NCI-H526 treated with DMSO at 0.1 percent for 48 hours (cell line): ENCODE measurements at regions not wholly inside any gene's neighbourhood (a gene's known extent, or its start where the extent isn't known, plus 50 kb on each side); places are given as distances from the start of the nearest gene placed in this dataset.
"Not testable (repeated sequence)": the region's sequence is repeated elsewhere in the genome, so short reads cannot be mapped to it uniquely, and the experiment has no call there.

Source experiments
- DNase-seq: peaks from one replicate; lab custom pipeline; 2025; lab: John Stamatoyannopoulos, UW

DNA sequence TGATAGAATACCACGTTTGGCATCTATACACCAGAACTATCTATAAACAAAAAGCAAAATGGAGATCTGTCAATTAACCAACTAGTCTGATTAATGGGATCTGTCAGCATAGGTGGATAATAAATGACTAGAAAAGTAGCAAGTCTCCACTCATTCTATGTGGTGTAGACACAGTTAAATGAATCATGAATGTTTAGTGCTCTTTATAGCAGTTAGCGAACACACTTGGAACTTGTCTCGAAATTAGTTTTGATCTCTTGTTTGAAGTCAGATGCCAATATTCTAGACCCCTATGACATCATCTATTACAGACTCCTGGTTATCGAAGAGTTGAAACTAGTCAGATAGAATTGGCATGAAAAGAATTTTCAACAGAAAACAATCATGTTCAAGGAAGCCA lies 259.7 kb downstream of the AHR start:
- no peak for DNase-seq

- DNase-seq = no peak
Observed at GRCh38 chr7:17558558-17559332, 260.3 kb downstream of the AHR start.

GRCh38 chr7:17559388-17559787 lies 260.9 kb downstream of the AHR start:
- DNase-seq = no peak

DNA sequence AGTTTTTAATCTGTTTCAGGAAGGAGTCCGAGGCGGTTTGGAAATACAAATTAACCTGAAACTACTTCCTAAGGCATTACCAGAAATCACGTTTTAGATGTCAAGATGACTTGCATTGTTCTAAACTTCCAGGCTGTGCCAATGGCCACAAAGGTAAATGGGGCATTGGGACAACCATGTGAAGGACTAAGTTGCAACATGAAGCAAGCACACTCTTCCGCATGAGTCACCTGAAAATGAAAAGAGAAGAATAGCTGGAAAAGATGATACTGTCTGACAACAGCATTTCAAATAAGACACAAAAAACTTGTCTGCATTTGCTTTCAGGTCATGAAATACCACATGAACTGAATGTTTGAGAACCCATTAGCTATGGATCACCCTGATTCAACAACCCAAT lies 262.1 kb downstream of the AHR start:
- DNase-seq = no peak

DNA sequence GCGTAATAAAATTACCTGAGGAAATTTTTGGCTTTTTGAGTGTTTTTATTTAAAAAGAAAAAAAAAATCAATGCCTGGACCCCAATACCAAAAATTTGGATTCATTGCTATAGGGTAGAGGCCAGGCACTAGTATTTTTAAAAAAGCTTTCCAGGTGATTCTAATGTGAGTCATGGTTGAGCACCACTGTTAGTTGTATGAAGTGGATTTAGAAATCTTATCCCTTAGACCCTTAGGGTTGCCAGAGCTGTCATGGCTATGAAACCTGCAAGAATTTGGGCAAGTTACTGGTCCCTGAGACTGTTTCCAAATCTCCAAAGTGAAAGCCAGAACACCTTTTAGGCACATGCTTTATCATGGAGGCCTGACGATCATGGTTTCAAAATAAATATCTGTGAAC lies 262.5 kb downstream of the AHR start:
- DNase-seq = no peak

DNA sequence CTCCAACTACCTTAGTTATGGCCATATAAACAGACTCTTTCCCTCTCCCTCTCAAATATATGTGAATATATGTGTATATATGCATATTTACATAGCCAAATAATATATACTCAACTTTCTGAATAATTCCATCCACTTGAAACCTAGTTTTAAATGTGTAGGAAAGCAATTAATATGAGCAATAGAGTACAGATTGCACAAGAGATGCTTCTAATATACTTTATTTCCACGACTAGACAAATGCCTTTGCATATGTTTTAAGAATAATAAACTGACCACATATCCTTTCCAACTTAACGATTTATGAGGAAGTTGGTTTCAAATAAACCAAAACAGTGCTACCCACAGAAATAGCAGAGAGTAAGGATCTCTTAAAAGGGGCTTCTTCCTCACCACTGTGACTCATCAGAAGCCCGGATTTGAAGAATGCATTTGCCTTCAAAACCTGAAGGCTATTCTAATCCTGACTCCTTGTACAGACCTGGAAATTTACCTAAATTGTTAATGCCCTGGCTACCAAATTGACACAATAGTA lies 266.3 kb downstream of the AHR start:
- no peak for DNase-seq

DNA sequence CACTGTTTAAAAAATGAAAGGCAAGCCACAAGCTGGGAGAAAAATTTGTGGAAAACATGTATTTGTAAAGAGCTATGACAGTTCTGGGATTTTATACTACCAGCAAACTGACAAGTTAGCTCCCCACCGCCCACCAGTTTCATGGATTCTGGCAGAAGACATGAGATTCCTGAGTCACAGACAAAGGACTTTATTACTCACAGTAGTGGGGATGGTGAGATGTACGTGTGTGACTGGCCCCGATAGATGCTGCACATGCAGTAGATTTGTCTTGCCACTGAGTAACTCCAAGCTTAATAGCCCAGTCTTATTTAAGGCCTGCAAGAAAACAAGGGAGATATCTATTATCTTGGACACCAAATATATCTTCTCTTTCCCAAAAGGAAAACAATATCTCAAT lies 281.7 kb downstream of the AHR start:
- no peak for DNase-seq

DNA sequence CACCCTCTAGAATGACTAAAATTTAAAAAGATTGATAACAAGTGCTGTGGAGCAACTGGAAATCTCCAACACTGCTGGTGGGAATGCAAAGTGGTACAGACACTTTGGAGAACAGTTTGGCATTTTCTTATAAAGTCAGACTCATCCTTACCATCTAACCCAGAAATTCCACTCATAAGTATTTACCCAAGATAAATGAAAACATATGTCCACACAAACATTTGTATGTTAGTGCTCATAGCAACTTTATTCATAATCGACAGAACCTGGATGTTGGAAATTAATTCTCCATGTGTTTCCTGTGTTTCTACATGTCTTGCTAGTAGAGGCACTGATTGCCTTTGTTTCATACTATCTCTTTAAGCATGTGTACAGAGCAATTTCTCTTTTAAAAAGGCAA lies 282.4 kb downstream of the AHR start:
- DNase-seq = no peak

- no peak for DNase-seq
Observed at GRCh38 chr7:17581301-17581700, 282.8 kb downstream of the AHR start.

- not testable (repeated sequence) for DNase-seq
Observed at GRCh38 chr7:17582696-17583095, 284.2 kb downstream of the AHR start.

DNA sequence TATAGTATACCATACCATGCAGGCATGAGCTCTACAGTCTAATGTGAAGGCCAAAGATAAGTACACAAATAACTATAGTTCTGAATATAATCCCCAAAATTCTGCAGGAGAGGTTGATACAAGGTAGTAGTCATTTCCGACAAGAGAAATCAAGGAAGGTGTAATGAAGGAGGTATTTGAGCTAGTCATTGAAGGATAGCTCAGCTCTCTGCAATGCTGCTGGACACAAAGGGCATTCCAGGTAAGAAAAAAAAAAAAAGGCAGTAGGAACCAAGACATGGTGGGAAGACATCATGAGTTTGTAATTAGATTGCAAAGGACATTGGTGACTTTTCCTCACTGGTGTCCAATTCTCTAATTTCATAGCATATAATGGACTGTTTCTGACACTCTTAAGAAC lies 285.3 kb downstream of the AHR start:
- DNase-seq = no peak

GRCh38 chr7:17584822-17585221 lies 286.4 kb downstream of the AHR start:
- no peak for DNase-seq

GRCh38 chr7:17586711-17587110 lies 288.3 kb downstream of the AHR start:
- DNase-seq = no peak

DNA sequence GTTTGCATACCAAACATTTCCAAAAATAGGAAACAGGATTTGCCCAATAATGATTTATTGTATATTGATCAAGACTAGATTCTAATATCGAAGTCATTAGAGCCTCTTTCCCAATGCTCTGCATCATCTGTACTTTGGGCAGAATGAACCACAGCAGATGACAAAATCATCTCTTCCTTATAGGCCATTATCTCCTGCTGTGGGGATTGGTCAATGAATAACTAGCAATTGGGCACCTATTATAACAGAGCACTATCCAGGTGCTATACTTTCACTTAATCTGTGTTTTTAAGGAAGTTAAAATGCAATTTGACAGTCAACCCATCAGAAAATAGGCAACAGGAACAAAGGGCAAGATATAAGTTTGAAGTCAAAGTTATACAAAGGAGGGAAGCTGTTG lies 290.3 kb downstream of the AHR start:
- no peak for DNase-seq

GRCh38 chr7:17589671-17590070 lies 291.2 kb downstream of the AHR start:
- DNase-seq = no peak

DNA sequence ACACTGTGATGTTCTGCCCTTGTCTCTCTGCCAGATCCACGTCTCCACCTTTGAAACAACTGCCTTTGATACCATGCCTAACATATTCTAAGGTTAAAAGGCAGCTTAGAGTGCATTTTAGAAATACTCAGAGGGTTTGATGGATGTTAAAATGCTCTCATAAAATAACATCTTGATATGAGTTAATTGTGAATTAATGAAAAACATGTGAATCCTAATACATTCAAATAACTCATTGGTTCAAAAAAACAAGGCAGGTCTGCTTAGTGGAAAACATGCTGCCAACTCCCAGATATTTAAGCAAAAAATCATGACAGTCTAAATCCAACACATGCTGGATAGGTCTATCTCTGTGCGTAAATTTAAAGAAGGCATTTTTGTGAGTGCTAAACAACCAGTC lies 291.8 kb downstream of the AHR start:
- no peak for DNase-seq

DNA sequence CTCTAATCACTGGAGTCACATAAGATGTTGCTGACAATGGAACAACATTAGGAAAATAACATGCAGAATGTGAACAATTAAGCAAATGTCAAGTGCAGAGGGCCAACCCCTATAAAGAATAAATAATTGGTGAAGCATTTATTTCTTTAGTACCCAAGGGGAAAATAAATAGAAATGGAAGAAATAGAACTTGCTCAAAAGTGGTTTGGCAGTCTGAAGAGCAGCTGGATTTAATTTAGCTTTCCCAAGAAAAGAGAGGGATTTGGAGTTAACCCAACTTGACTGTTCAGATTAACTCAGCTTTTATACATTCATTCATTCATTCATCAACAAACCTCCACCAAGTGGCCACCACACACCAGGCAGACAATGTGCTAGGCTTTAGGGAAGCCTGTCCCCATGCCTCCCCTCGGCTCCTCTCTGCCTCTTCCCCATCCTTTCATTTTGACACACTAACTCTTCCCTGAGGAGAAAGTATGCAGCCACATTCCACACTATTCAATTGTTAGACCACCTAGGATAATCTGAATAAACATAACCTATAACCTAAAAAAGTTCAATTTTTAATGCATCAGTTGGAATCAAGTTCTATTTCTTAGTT lies 295.5 kb downstream of the AHR start:
- DNase-seq = no peak

DNA sequence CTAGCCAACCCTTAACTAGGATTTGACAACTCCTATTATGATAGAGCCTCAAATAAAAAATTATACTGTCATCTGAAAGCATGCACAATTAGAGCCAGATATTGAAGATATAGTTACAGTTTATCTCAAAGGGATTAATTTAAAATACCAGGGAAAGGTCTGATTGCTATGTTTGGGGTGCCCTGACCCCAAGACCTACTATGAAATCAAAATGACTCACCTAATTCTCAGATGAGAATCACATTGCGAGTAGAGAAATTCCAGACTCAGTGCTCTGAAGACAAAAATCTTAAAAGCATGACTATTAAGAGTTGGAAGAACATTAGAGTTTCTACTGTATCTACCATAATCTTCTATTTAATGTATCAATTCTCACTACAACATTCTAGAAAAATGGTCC lies 297.1 kb downstream of the AHR start:
- DNase-seq = no peak

DNA sequence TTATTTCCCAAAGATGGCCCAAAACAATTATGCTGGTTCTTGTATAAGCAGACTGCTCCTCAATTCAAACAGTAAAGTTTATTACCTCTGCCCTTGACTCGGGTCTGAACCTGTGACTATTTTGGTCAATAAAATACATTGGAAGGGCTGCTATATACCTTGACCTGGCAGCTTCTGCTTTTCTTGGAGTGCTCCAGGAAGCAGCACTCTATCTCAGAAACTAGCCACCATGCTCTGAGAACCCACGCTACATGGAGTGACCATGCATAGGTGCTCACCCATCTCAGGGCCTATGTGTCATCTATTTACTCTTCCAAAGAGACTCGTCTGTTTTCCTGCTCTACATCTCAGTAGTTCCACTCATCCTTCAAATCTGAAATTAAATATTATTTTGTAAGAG lies 299.9 kb downstream of the AHR start:
- no peak for DNase-seq

DNA sequence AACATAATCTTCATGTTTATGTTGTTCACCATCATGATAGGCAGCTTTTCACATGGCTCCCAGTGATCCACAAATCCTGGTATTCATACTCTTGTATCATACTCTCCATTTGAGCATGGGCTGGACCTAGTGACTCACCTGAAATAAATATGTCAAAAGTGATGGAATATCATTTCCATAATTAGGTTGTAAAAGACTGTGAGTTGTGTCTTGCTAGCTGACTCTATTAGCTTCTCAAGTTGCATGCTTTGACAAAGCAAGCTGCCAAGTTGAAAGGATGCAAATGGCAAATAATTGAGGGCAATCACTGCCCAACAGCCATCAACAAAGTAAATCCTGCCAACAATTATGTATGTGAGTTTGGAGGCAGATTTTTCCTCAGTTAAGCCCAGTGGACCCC lies 300.4 kb downstream of the AHR start:
- no peak for DNase-seq

GRCh38 chr7:17599733-17600339 lies 301.4 kb downstream of the AHR start:
- DNase-seq = no peak

- no peak for DNase-seq
Observed at GRCh38 chr7:17600340-17600752, 301.9 kb downstream of the AHR start.

- no peak for DNase-seq
Observed at GRCh38 chr7:17601921-17602320, 303.5 kb downstream of the AHR start.
